ENCODE measurements at regions not wholly inside any gene's neighbourhood (a gene's known extent, or its start where the extent isn't known, plus 50 kb on each side); places are given as distances from the start of the nearest gene placed in this dataset.

GRCh38 chr1:239282411-239282810 lies 104.0 kb upstream of the CHRM3 start:
- H3K27me3 ChIP-seq = no peaks in the 10 kb centered on the region
- no peaks in the 10 kb centered on the region for H3K4me1 ChIP-seq
- DNase-seq = no peak
- no peaks in the 10 kb centered on the region for H3K9me3 ChIP-seq
- H3K36me3 ChIP-seq = no peaks in the 10 kb centered on the region
- intact Hi-C loops (cut with DNase I) = no loop called here
- H3K27ac ChIP-seq = no peak overlapping the region
- no peak overlapping the region for H3K4me3 ChIP-seq
- no peak for ATAC-seq
- no peak for TF ChIP-seq CTCF (IDR thresholded peaks at IDR 0.05)
- WGBS, 2 donors = 19 to 26% methylated on average over 3 of the region's 3 CpGs

- no peak overlapping the region for H3K27ac ChIP-seq
- ATAC-seq = no peak
- no peak for DNase-seq
These were observed 110.3 kb upstream of the CHRM3 start for GRCh38 chr1:239276051-239276450.

GRCh38 chr1:239274242-239274830 lies 112.0 kb upstream of the CHRM3 start:
- no peak for TF ChIP-seq CTCF (IDR thresholded peaks at IDR 0.05)
- Histone ChIP-seq H3K36me3 (no peaks in the 10 kb centered on the region), H3K4me3 (no peak overlapping the region), H3K27ac (no peak overlapping the region), H3K4me1 (no peaks in the 10 kb centered on the region), H3K9me3 (peaks cover 0 to 11% (median 0%) of the 10 kb centered on the region in 11 donors), H3K27me3 (no peaks in the 10 kb centered on the region)
- DNase-seq = no peak
- WGBS, 2 donors = 75 to 79% methylated on average over 4 of the region's 4 CpGs
- ATAC-seq = no peak
- intact Hi-C loops (cut with DNase I) = no loop called here

More at GRCh38 chr1:239276051-239276450, 110.3 kb upstream of the CHRM3 start:
- TF ChIP-seq CTCF (IDR thresholded peaks at IDR 0.05) = no peak
- no peaks in the 10 kb centered on the region for H3K27me3 ChIP-seq
- peaks cover 0 to 11% (median 0%) of the 10 kb centered on the region in 11 donors for H3K9me3 ChIP-seq
- intact Hi-C loops (cut with DNase I) = no loop called here
- 40 to 55% methylated on average over 5 of the region's 5 CpGs for WGBS, 2 donors
- no peaks in the 10 kb centered on the region for H3K36me3 ChIP-seq
- no peak overlapping the region for H3K4me3 ChIP-seq
- no peaks in the 10 kb centered on the region for H3K4me1 ChIP-seq

GRCh38 chr1:239270509-239270908 lies 115.9 kb upstream of the CHRM3 start:
- Histone ChIP-seq H3K36me3 (no peaks in the 10 kb centered on the region), H3K27me3 (no peaks in the 10 kb centered on the region), H3K9me3 (peaks cover 0 to 11% (median 0%) of the 10 kb centered on the region in 11 donors), H3K4me3 (no peak overlapping the region), H3K4me1 (no peaks in the 10 kb centered on the region), H3K27ac (no peak overlapping the region)
- 88 to 94% methylated on average over 5 of the region's 5 CpGs for WGBS, 2 donors
- DNase-seq (no peak), ATAC-seq (no peak)
- TF ChIP-seq CTCF (IDR thresholded peaks at IDR 0.05) = no peak
- intact Hi-C loops (cut with DNase I) = no loop called here

All from heart right ventricle (tissue), 16 donors.